D721Med (cell line): ENCODE measurements at regions not wholly inside any gene's neighbourhood (a gene's known extent, or its start where the extent isn't known, plus 50 kb on each side); places are given as distances from the start of the nearest gene placed in this dataset.
"Not testable (repeated sequence)": the region's sequence is repeated elsewhere in the genome, so short reads cannot be mapped to it uniquely, and the experiment has no call there.

ENCODE experiments used
- DNase-seq: peaks from one replicate; pipeline ENCODE4 v3.0.0; 2011; ENCODE audit warnings: low spot score; ENCODE audit not compliant: insufficient read length
- FAIRE-seq: peaks from 2 replicates; lab custom pipeline; 2011; peaks lifted over from hg19 to GRCh38; lab: Jason Lieb, UNC
- CTCF ChIP-seq: IDR thresholded peaks from 2 replicates; pipeline ENCODE4 v1.5.1; 2012; ENCODE audit warnings: mild to moderate bottlenecking, control low read depth; ENCODE audit not compliant: insufficient read depth; ENCODE audit errors: missing control alignments

GRCh38 chrX:506341-506740 is 119.6 kb upstream of the PPP2R3B start:
- TF ChIP-seq CTCF: no peak
- DNase-seq (no peak), FAIRE-seq (no peak)

- FAIRE-seq: no peak
- no peak for DNase-seq
- TF ChIP-seq CTCF: no peak
Measured at GRCh38 chrX:508163-508562, 121.5 kb upstream of the PPP2R3B start.

GRCh38 chrX:508821-509220 is 121.8 kb upstream of the SHOX start:
- FAIRE-seq, DNase-seq: not testable (repeated sequence)

GRCh38 chrX:511089-511488 is 119.5 kb upstream of the SHOX start:
- not testable (repeated sequence) for DNase-seq, FAIRE-seq

GRCh38 chrX:518319-518718 is 112.3 kb upstream of the SHOX start:
- no peak for FAIRE-seq
- no peak for DNase-seq
- TF ChIP-seq CTCF: no peak

GRCh38 chrX:519741-520140 is 110.8 kb upstream of the SHOX start:
- TF ChIP-seq CTCF: no peak
- DNase-seq (no peak), FAIRE-seq (no peak)

- no peak for DNase-seq
- no peak for FAIRE-seq
- TF ChIP-seq CTCF: no peak
Measured at GRCh38 chrX:522456-522855, 108.1 kb upstream of the SHOX start.

- FAIRE-seq (no peak), DNase-seq (no peak)
- no peak for TF ChIP-seq CTCF
Measured at GRCh38 chrX:525134-525533, 105.5 kb upstream of the SHOX start.
